ENCODE measurements at regions not wholly inside any gene's neighbourhood (a gene's known extent, or its start where the extent isn't known, plus 50 kb on each side); places are given as distances from the start of the nearest gene placed in this dataset.

DNA sequence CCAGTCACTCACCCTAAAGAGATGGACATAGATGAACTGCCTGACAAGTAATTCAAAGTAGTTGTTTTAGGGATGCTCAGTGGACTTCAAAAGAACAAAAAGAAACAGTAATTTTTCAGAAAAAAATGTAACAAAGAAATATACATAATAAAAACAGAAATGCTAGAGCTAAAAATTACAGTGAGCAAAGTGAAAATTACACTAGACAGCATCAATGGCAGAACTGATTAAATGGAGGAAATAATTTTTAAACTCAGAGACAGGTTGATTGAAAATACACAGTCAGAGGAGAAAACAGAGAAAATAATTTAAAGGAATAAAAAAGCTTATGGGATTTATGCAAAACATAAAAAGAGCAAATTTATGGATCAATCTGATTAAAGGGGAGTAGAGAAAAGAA lies 1968.4 kb downstream of the EFNA5 start:
- DNase-seq (ENCODE audit: extremely low read depth, low read depth), result no peak
- no peak overlapping the region for H3K4me3 ChIP-seq (replicated peaks; ENCODE audit: low read depth, low read length)
- TF ChIP-seq, protein P1, sequence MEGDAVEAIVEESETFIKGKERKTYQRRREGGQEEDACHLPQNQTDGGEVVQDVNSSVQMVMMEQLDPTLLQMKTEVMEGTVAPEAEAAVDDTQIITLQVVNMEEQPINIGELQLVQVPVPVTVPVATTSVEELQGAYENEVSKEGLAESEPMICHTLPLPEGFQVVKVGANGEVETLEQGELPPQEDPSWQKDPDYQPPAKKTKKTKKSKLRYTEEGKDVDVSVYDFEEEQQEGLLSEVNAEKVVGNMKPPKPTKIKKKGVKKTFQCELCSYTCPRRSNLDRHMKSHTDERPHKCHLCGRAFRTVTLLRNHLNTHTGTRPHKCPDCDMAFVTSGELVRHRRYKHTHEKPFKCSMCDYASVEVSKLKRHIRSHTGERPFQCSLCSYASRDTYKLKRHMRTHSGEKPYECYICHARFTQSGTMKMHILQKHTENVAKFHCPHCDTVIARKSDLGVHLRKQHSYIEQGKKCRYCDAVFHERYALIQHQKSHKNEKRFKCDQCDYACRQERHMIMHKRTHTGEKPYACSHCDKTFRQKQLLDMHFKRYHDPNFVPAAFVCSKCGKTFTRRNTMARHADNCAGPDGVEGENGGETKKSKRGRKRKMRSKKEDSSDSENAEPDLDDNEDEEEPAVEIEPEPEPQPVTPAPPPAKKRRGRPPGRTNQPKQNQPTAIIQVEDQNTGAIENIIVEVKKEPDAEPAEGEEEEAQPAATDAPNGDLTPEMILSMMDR (IDR thresholded peaks at IDR 0.05; ENCODE audit: low read depth, low read length, missing control alignments), result no peak

DNA sequence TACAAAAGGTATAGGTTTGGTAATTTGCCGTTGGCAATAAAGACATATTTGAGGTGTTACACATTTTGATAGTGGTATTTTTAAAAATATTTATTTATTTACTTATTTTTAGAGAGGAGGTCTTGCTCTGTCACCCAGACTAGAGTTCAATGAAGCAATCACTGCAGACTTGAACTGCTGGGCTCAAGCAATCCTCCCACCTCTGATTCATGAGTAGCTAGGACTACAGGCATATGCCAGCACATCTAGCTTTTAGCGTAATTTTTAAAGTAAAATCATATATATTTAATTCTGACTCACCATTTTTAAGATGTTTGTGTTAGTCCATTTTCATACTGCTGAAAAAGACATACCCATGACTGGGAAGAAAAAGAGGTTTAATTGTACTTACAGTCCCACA lies 1974.3 kb downstream of the EFNA5 start:
- no peak overlapping the region for H3K4me3 ChIP-seq (replicated peaks; ENCODE audit: low read depth, low read length)
- DNase-seq (ENCODE audit: extremely low read depth, low read depth), result no peak
- TF ChIP-seq, protein P1 (IDR thresholded peaks at IDR 0.05; ENCODE audit: low read depth, low read length, missing control alignments), result no peak

DNA sequence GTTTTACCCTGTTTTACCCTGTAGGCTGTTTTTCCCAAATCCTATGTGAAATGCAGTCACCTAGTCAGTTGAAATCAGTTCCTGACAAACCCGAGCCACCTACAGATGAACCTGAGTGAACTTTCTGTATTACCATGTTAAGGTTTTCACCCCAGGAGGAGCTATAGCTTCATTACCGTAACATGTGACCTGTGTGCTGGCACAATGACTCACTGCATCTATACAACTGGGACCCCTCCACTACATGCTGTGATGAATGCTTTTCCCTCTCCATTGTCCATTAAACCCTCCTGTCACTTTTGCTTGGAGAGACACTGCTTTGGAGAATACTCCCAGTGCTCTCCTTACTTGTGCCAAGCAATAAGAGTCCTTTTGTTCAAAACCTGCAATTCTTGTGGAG lies 1974.8 kb downstream of the EFNA5 start:
- TF ChIP-seq, protein P1 (IDR thresholded peaks at IDR 0.05; ENCODE audit: low read depth, low read length, missing control alignments), result no peak
- no peak overlapping the region for H3K4me3 ChIP-seq (replicated peaks; ENCODE audit: low read depth, low read length)
- DNase-seq (ENCODE audit: extremely low read depth, low read depth), result no peak

DNA sequence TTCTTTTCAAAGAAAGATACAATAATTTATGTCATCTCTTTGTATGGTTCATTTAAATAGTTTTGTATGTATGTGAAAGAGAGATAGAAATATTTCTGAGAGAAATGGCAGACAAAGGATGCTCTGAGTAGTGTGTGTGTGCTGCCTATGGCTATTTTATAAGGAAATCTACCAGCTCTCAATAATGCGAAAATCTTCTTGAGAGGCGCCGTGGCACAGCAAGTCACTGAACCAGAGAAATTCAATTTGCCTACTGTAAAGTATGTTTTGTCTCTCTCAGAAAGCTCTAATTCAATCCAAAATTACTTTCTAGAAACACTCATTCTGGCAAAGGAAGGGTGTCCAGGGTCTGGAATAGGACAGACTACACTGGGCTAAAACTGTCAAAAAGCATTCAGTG lies 1981.1 kb downstream of the EFNA5 start:
- TF ChIP-seq, protein P1 (IDR thresholded peaks at IDR 0.05; ENCODE audit: low read depth, low read length, missing control alignments), result no peak
- DNase-seq (ENCODE audit: extremely low read depth, low read depth), result no peak
- no peak overlapping the region for H3K4me3 ChIP-seq (replicated peaks; ENCODE audit: low read depth, low read length)

DNA sequence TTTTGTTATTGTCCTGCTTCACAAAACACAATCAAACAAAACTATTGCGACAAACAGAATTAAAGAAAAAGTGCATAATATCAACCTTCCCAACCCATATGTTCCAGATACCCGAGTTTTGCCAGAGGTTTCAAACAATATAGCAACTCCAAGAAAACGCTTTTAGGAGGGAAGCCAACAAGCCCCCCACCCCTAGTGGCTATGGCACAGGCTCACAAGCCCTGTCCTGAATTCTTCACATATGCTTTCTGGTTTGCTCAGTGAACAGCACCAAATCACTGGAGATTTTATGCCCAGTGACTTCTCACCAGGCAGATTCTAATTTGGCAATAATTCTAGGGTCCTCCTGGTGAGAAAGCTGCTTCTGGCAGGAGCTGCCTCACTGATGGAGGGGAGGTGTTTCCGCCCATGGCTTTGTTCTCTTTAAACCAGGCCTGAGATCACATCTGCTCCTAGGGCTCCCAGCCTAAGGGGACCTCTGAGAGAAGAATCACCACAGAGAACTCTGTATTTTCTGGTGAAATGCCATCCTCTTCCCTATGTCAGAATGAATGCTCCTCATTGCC lies 1982.4 kb downstream of the EFNA5 start:
- DNase-seq (ENCODE audit: extremely low read depth, low read depth), result no peak

DNA sequence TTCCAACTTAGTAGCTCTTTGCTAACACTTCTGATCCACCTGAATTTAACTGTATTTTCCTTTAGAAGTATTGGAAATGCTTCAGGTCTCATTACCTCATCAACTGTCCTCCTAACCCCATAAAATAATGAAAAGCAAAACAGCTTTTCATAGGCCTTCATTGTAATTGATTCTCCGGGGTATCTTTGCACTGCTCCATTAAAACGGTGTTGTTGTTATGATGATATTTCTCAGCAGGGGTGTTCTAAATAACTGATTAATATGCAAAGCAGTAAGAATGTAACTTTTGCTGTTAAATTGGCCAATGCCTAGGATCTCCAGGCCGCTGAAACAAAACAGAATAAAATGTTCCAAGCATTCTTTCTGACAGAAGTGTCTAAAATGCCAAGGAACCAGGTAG lies 1983.2 kb downstream of the EFNA5 start:
- DNase-seq (ENCODE audit: extremely low read depth, low read depth), result no peak
- TF ChIP-seq, protein P1 (IDR thresholded peaks at IDR 0.05; ENCODE audit: low read depth, low read length, missing control alignments), result no peak
- no peak overlapping the region for H3K4me3 ChIP-seq (replicated peaks; ENCODE audit: low read depth, low read length)

More for the DNA sequence above, 1982.4 kb downstream of the EFNA5 start:
- TF ChIP-seq, protein P1 (IDR thresholded peaks at IDR 0.05; ENCODE audit: low read depth, low read length, missing control alignments), result no peak
- H3K4me3 ChIP-seq (replicated peaks; ENCODE audit: low read depth, low read length), result no peak overlapping the region

DNA sequence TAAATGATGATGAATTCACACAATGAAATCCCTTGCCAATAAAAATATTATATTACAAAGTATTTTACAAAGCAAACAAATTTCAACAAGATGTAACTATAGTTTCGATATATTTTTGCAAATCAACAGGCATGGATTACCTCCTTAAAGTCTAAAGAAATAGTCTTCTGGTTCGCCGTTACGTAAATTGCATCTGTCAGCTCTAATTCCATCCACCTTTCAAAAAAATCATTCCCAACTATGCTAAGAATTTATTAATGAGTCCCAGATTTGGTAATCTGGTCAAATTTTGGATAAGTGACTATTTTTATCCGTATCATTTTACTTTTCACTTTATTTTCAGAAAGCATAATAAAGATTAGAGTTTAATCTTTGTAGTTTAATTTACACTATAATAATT lies 1984.9 kb downstream of the EFNA5 start:
- no peak for DNase-seq (ENCODE audit: extremely low read depth, low read depth)
- TF ChIP-seq, protein P1 (IDR thresholded peaks at IDR 0.05; ENCODE audit: low read depth, low read length, missing control alignments), result no peak
- no peak overlapping the region for H3K4me3 ChIP-seq (replicated peaks; ENCODE audit: low read depth, low read length)

Measured in HFF-Myc (cell line).